ENCODE measurements at regions not wholly inside any gene's neighbourhood (a gene's known extent, or its start where the extent isn't known, plus 50 kb on each side); places are given as distances from the start of the nearest gene placed in this dataset.

GRCh38 chr11:87967459-87967858 is 207.8 kb downstream of the RAB38 start:
- TF ChIP-seq EZH2phosphoT487 (IDR thresholded peaks at IDR 0.05; ENCODE audit: borderline replicate concordance, low read length), result no peak
- no peak for TF ChIP-seq CTCF (conservative IDR thresholded peaks at IDR 0.05; ENCODE audit: low read depth, low read length)
- no peak for TF ChIP-seq EZH2 (IDR thresholded peaks at IDR 0.05; ENCODE audit: low read length, unreplicated experiment)

Data from PC-3 (cell line).